ENCODE measurements at regions not wholly inside any gene's neighbourhood (a gene's known extent, or its start where the extent isn't known, plus 50 kb on each side); places are given as distances from the start of the nearest gene placed in this dataset.

GRCh38 chr16:66260522-66261254 is 105.8 kb upstream of the CDH5 start:
- ATAC-seq (replicated peaks in 6 of 8): peak in 3 of 8 experiments; percentile 38 to 63 (median 44)
- no peak overlapping the region for H3K4me3 ChIP-seq
- in situ Hi-C loops (cut with MboI; ENCODE audit: low pct_unique_long_range_greater_than_20kb in 2 of 9, low sequenced_read_pairs in 9 of 9, unreplicated experiment in 9 of 9): no loop called here
- WGBS, 10 experiments: 60 to 100% (median 81%) methylated on average over 1 to 11 of the region's 14 CpGs
- peaks cover 0 to 5% of the 10 kb centered on the region in 2 donors for H3K4me1 ChIP-seq (replicated peaks in 1 of 2)
- H3K27ac ChIP-seq: no peak overlapping the region

GRCh38 chr16:66258916-66259845 is 107.3 kb upstream of the CDH5 start:
- no peak overlapping the region for H3K4me3 ChIP-seq
- in situ Hi-C loops (cut with MboI; ENCODE audit: low pct_unique_long_range_greater_than_20kb in 2 of 9, low sequenced_read_pairs in 9 of 9, unreplicated experiment in 9 of 9): no loop called here
- 58 to 100% (median 80%) methylated on average over 1 to 5 of the region's 6 CpGs; no CpG with 5 or more reads in 5 of the 10 experiments for WGBS, 10 experiments
- H3K4me1 ChIP-seq (replicated peaks in 1 of 2): peaks cover 0 to 5% of the 10 kb centered on the region in 2 donors
- no peak overlapping the region for H3K27ac ChIP-seq
- ATAC-seq (replicated peaks in 6 of 8): no peak

- no peak overlapping the region for H3K27ac ChIP-seq
- WGBS, 10 experiments: 14 to 100% (median 100%) methylated on average over 1 of the region's 1 CpG; no CpG with 5 or more reads in 5 of the 10 experiments
- ATAC-seq (replicated peaks in 6 of 8): peak in 2 of 8 experiments; percentile 27 to 50
- H3K4me3 ChIP-seq: no peak overlapping the region
- in situ Hi-C loops (cut with MboI; ENCODE audit: low pct_unique_long_range_greater_than_20kb in 2 of 9, low sequenced_read_pairs in 9 of 9, unreplicated experiment in 9 of 9): no loop called here
- H3K4me1 ChIP-seq (replicated peaks in 1 of 2): peaks cover 0 to 5% of the 10 kb centered on the region in 2 donors
Observed at GRCh38 chr16:66256919-66257318, 109.6 kb upstream of the CDH5 start.

- in situ Hi-C loops (cut with MboI; ENCODE audit: low pct_unique_long_range_greater_than_20kb in 2 of 9, low sequenced_read_pairs in 9 of 9, unreplicated experiment in 9 of 9): no loop called here
- WGBS, 10 experiments: 60 to 100% (median 85%) methylated on average over 1 to 3 of the region's 4 CpGs; no CpG with 5 or more reads in 4 of the 10 experiments
- Histone ChIP-seq H3K27ac (no peak overlapping the region), H3K4me3 (no peak overlapping the region), H3K4me1 (replicated peaks in 1 of 2) (peaks cover 2 to 7% of the 10 kb centered on the region in 2 donors)
- no peak for ATAC-seq (replicated peaks in 6 of 8)
Observed at GRCh38 chr16:66255647-66256046, 110.8 kb upstream of the CDH5 start.

- in situ Hi-C loops (cut with MboI; ENCODE audit: low pct_unique_long_range_greater_than_20kb in 2 of 9, low sequenced_read_pairs in 9 of 9, unreplicated experiment in 9 of 9): no loop called here
- H3K4me1 ChIP-seq (replicated peaks in 1 of 2): peaks cover 0 to 8% of the 10 kb centered on the region in 2 donors
- no peak overlapping the region for H3K4me3 ChIP-seq
- ATAC-seq (replicated peaks in 6 of 8): peak in 1 of 8 experiments; percentile 12
- no peak overlapping the region for H3K27ac ChIP-seq
- WGBS, 10 experiments: 8 to 100% (median 78%) methylated on average over 1 to 2 of the region's 2 CpGs; no CpG with 5 or more reads in 2 of the 10 experiments
Observed at GRCh38 chr16:66254751-66255150, 111.7 kb upstream of the CDH5 start.

GRCh38 chr16:66254106-66254505 is 112.4 kb upstream of the CDH5 start:
- WGBS, 10 experiments: 57 to 100% (median 100%) methylated on average over 1 to 2 of the region's 2 CpGs; no CpG with 5 or more reads in 3 of the 10 experiments
- in situ Hi-C loops (cut with MboI; ENCODE audit: low pct_unique_long_range_greater_than_20kb in 2 of 9, low sequenced_read_pairs in 9 of 9, unreplicated experiment in 9 of 9): no loop called here
- Histone ChIP-seq H3K27ac (no peak overlapping the region), H3K4me1 (replicated peaks in 1 of 2) (peaks cover 0 to 8% of the 10 kb centered on the region in 2 donors), H3K4me3 (no peak overlapping the region)
- ATAC-seq (replicated peaks in 6 of 8): no peak

GRCh38 chr16:66251476-66252160 is 114.9 kb upstream of the CDH5 start:
- no peak overlapping the region for H3K27ac ChIP-seq
- in situ Hi-C loops (cut with MboI; ENCODE audit: low pct_unique_long_range_greater_than_20kb in 2 of 9, low sequenced_read_pairs in 9 of 9, unreplicated experiment in 9 of 9): no loop called here
- ATAC-seq (replicated peaks in 6 of 8): no peak
- H3K4me3 ChIP-seq: no peak overlapping the region
- H3K4me1 ChIP-seq (replicated peaks in 1 of 2): peaks cover 0 to 8% of the 10 kb centered on the region in 2 donors
- 29 to 100% (median 78%) methylated on average over 1 to 5 of the region's 6 CpGs; no CpG with 5 or more reads in 1 of the 10 experiments for WGBS, 10 experiments

GRCh38 chr16:66250686-66251431 is 115.6 kb upstream of the CDH5 start:
- ATAC-seq (replicated peaks in 6 of 8): peak in 7 of 8 experiments; percentile 28 to 79 (median 65)
- H3K4me3 ChIP-seq: no peak overlapping the region
- in situ Hi-C loops (cut with MboI; ENCODE audit: low pct_unique_long_range_greater_than_20kb in 2 of 9, low sequenced_read_pairs in 9 of 9, unreplicated experiment in 9 of 9): no loop called here
- WGBS, 10 experiments: 0 to 68% (median 33%) methylated on average over 1 to 9 of the region's 10 CpGs
- H3K27ac ChIP-seq: no peak overlapping the region
- peaks cover 0 to 8% of the 10 kb centered on the region in 2 donors for H3K4me1 ChIP-seq (replicated peaks in 1 of 2)

GRCh38 chr16:66247516-66248481 is 118.7 kb upstream of the CDH5 start:
- peak in 5 of 8 experiments; percentile 76 to 87 (median 79) for ATAC-seq (replicated peaks in 6 of 8)
- H3K4me1 ChIP-seq (replicated peaks in 1 of 2): peaks cover 0 to 8% of the 10 kb centered on the region in 2 donors
- no peak overlapping the region for H3K4me3 ChIP-seq
- H3K27ac ChIP-seq: no peak overlapping the region
- in situ Hi-C loops (cut with MboI; ENCODE audit: low pct_unique_long_range_greater_than_20kb in 2 of 9, low sequenced_read_pairs in 9 of 9, unreplicated experiment in 9 of 9): no loop called here
- 0 to 80% (median 68%) methylated on average over 1 to 13 of the region's 13 CpGs; no CpG with 5 or more reads in 1 of the 10 experiments for WGBS, 10 experiments

- no peak for ATAC-seq (replicated peaks in 6 of 8)
- peaks cover 0 to 3% of the 10 kb centered on the region in 2 donors for H3K4me1 ChIP-seq (replicated peaks in 1 of 2)
- in situ Hi-C loops (cut with MboI; ENCODE audit: low pct_unique_long_range_greater_than_20kb in 2 of 9, low sequenced_read_pairs in 9 of 9, unreplicated experiment in 9 of 9): no loop called here
- H3K27ac ChIP-seq: no peak overlapping the region
- no peak overlapping the region for H3K4me3 ChIP-seq
- WGBS, 10 experiments: 70 to 92% (median 88%) methylated on average over 1 to 4 of the region's 4 CpGs; no CpG with 5 or more reads in 1 of the 10 experiments
Observed at GRCh38 chr16:66245868-66246267, 120.6 kb upstream of the CDH5 start.

GRCh38 chr16:66245072-66245471 is 121.4 kb upstream of the CDH5 start:
- WGBS, 10 experiments: 60 to 100% (median 100%) methylated on average over 1 to 4 of the region's 8 CpGs; no CpG with 5 or more reads in 4 of the 10 experiments
- Histone ChIP-seq H3K27ac (no peak overlapping the region), H3K4me3 (no peak overlapping the region), H3K4me1 (replicated peaks in 1 of 2) (no peaks in the 10 kb centered on the region)
- no peak for ATAC-seq (replicated peaks in 6 of 8)
- in situ Hi-C loops (cut with MboI; ENCODE audit: low pct_unique_long_range_greater_than_20kb in 2 of 9, low sequenced_read_pairs in 9 of 9, unreplicated experiment in 9 of 9): no loop called here
